Neuronal stem cell (in vitro differentiated cells): ENCODE measurements at regions not wholly inside any gene's neighbourhood (a gene's known extent, or its start where the extent isn't known, plus 50 kb on each side); places are given as distances from the start of the nearest gene placed in this dataset.

Source experiments
- DNase-seq: peaks from one replicate; pipeline ENCODE4 v3.0.0-alpha.2; 2013; ENCODE audit warnings: low spot score
- H2AFZ ChIP-seq: one replicate; pipeline ENCODE4 v1.6.1; 2013; ENCODE audit warnings: mild to moderate bottlenecking, low read length, inconsistent platforms
- H2AK5ac ChIP-seq: 2 replicates; pipeline ENCODE4 v1.6.1; 2013; ENCODE audit warnings: low read depth, mild to moderate bottlenecking, inconsistent platforms, low read length, moderate library complexity, mixed read lengths
- H2BK120ac ChIP-seq: 2 replicates; pipeline ENCODE4 v1.6.1; 2013; ENCODE audit warnings: low read depth, mild to moderate bottlenecking, inconsistent platforms, low read length, moderate library complexity, mixed read lengths
- H2BK12ac ChIP-seq: one replicate; pipeline ENCODE4 v1.6.1; 2013; ENCODE audit warnings: low read length, inconsistent platforms
- H2BK15ac ChIP-seq: 2 replicates; pipeline ENCODE4 v1.6.1; 2013; ENCODE audit warnings: mild to moderate bottlenecking, low read length, inconsistent platforms, mixed read lengths
- H2BK5ac ChIP-seq: one replicate; pipeline ENCODE4 v1.6.1; 2013; ENCODE audit warnings: inconsistent platforms, mild to moderate bottlenecking, low read length, moderate library complexity
- H3K14ac ChIP-seq: one replicate; pipeline ENCODE4 v1.6.1; 2013; ENCODE audit warnings: low read length, inconsistent platforms
- H3K18ac ChIP-seq: 2 replicates; pipeline ENCODE4 v1.6.1; 2013; ENCODE audit warnings: low read length, inconsistent platforms
- H3K23ac ChIP-seq: 2 replicates; pipeline ENCODE4 v1.6.1; 2013; ENCODE audit warnings: low read depth, mild to moderate bottlenecking, mixed read lengths, low read length, inconsistent platforms; ENCODE audit not compliant: poor library complexity
- H3K27ac ChIP-seq: replicated peaks from 3 replicates; pipeline ENCODE4 v1.5.1; 2013; ENCODE audit warnings: low read length, inconsistent platforms
- H3K27me3 ChIP-seq, 3 experiments: 2 replicates each; pipeline ENCODE4 v1.6.1; 2013; ENCODE audit warnings: low read length in 3 of 3, mild to moderate bottlenecking in 2 of 3, inconsistent platforms in 1 of 3, low read depth in 1 of 3, mixed read lengths in 1 of 3, moderate library complexity in 1 of 3; ENCODE audit not compliant: control insufficient read depth in 3 of 3, insufficient read depth in 3 of 3
- H3K36me3 ChIP-seq, 2 donors: replicated peaks in 1 of 2; 2 replicates each; pipeline ENCODE4 v1.6.1; 2013; ENCODE audit warnings: low read length in 2 of 2; ENCODE audit not compliant: control insufficient read depth in 2 of 2, insufficient read depth in 2 of 2
- H3K4ac ChIP-seq: 2 replicates; pipeline ENCODE4 v1.6.1; 2013; ENCODE audit warnings: inconsistent platforms, mild to moderate bottlenecking, low read length, moderate library complexity
- H3K4me1 ChIP-seq, 2 donors: 1 replicate in 1 of 2; 2 replicates in 1 of 2; pipeline ENCODE4 v1.6.1; 2013; ENCODE audit warnings: low read length in 2 of 2, low read depth in 1 of 2; ENCODE audit not compliant: control insufficient read depth in 2 of 2, insufficient read depth in 1 of 2
- H3K4me2 ChIP-seq: one replicate; pipeline ENCODE4 v1.6.1; 2013; ENCODE audit warnings: mild to moderate bottlenecking, low read length, inconsistent platforms; ENCODE audit not compliant: insufficient read depth, poor library complexity, severe bottlenecking
- H3K4me3 ChIP-seq, 2 donors: 2 replicates each; pipeline ENCODE4 v1.5.1; 2013; ENCODE audit warnings: low read length in 2 of 2, mild to moderate bottlenecking in 2 of 2, inconsistent platforms in 1 of 2, moderate library complexity in 1 of 2
- H3K79me1 ChIP-seq: one replicate; pipeline ENCODE4 v1.6.1; 2013; ENCODE audit warnings: low read depth, mild to moderate bottlenecking, inconsistent platforms, low read length, moderate library complexity
- H3K9ac ChIP-seq: one replicate; pipeline ENCODE4 v1.6.1; 2013; ENCODE audit warnings: mild to moderate bottlenecking, low read depth, low read length, inconsistent platforms; ENCODE audit not compliant: poor library complexity
- H3K9me3 ChIP-seq, 2 donors: replicated peaks in 1 of 2; 2 replicates each; pipeline versions ENCODE3 to v1.6.1; 2013; ENCODE audit warnings: low read length in 2 of 2, mild to moderate bottlenecking in 2 of 2, inconsistent platforms in 1 of 2, low read depth in 1 of 2, mixed read lengths in 1 of 2, moderate library complexity in 1 of 2; ENCODE audit not compliant: control insufficient read depth in 2 of 2, insufficient read depth in 1 of 2
- H4K8ac ChIP-seq: one replicate; pipeline ENCODE4 v1.6.1; 2013; ENCODE audit warnings: low read depth, mild to moderate bottlenecking, inconsistent platforms, low read length, moderate library complexity
- H4K91ac ChIP-seq: one replicate; pipeline ENCODE4 v1.6.1; 2013; ENCODE audit warnings: low read length, low read depth, mild to moderate bottlenecking, inconsistent platforms; ENCODE audit not compliant: poor library complexity
- WGBS, 2 donors: extraction: QIAGEN DNeasy Blood & Tissue Kit; methylation state at CpG; one replicate each; pipeline ENCODE4 v1.1.7; 2013; ENCODE audit warnings: missing lambda C conversion rate in 2 of 2, mixed read lengths in 1 of 2; ENCODE audit not compliant: insufficient read length in 2 of 2, insufficient replicate concordance in 1 of 2; ENCODE audit errors: extremely low coverage in 2 of 2; 5-methylcytosine and 5-hydroxymethylcytosine counted together

GRCh38 chr11:119835753-119836152, 106.8 kb upstream of the NECTIN1 start:
- H4K91ac ChIP-seq = no peak overlapping the region
- no peak overlapping the region for H2BK5ac ChIP-seq
- H3K4me3 ChIP-seq = no peak overlapping the region
- H4K8ac ChIP-seq = no peak overlapping the region
- no peak overlapping the region for H2BK15ac ChIP-seq
- H3K4me2 ChIP-seq = no peak overlapping the region
- no peak overlapping the region for H3K27ac ChIP-seq
- no peaks in the 10 kb centered on the region for H3K9me3 ChIP-seq
- H3K14ac ChIP-seq = no peak overlapping the region
- no CpG with 5 or more reads among the region's 8 CpGs for WGBS, 2 donors
- H3K4me1 ChIP-seq = peaks cover 0 to 4% of the 10 kb centered on the region in 2 donors
- DNase-seq = no peak
- H2AK5ac ChIP-seq = no peak overlapping the region
- H3K27me3 ChIP-seq = no peaks in the 10 kb centered on the region
- no peak overlapping the region for H3K9ac ChIP-seq
- H2BK120ac ChIP-seq = no peak overlapping the region
- H3K18ac ChIP-seq = no peak overlapping the region
- no peak overlapping the region for H3K4ac ChIP-seq
- no peak overlapping the region for H2AFZ ChIP-seq
- no peak overlapping the region for H2BK12ac ChIP-seq
- H3K79me1 ChIP-seq = no peaks in the 10 kb centered on the region
- no peaks in the 10 kb centered on the region for H3K36me3 ChIP-seq
- no peak overlapping the region for H3K23ac ChIP-seq

- Histone ChIP-seq H2BK5ac (no peak overlapping the region), H3K36me3 (no peaks in the 10 kb centered on the region), H3K4me1 (peaks cover 0 to 12% of the 10 kb centered on the region in 2 donors), H4K91ac (no peak overlapping the region), H3K4me3 (no peak overlapping the region), H3K23ac (no peak overlapping the region), H3K14ac (no peak overlapping the region), H3K79me1 (no peaks in the 10 kb centered on the region), H2BK12ac (no peak overlapping the region), H2BK15ac (no peak overlapping the region), H3K9me3 (peaks cover 0 to 2% of the 10 kb centered on the region in 2 donors), H3K27ac (no peak overlapping the region), H2AFZ (peak overlapping the region; percentile 66), H4K8ac (no peak overlapping the region), H3K9ac (no peak overlapping the region), H3K27me3 (no peaks in the 10 kb centered on the region), H2AK5ac (no peak overlapping the region), H2BK120ac (no peak overlapping the region), H3K18ac (peak overlapping the region; percentile 44), H3K4me2 (no peak overlapping the region), H3K4ac (no peak overlapping the region)
- no CpG with 5 or more reads among the region's 11 CpGs for WGBS, 2 donors
- DNase-seq = no peak
Observed at GRCh38 chr11:119832202-119832935, 103.4 kb upstream of the NECTIN1 start.

- H2AFZ ChIP-seq = no peak overlapping the region
Observed at GRCh38 chr11:119831011-119831410, 102.0 kb upstream of the NECTIN1 start.

GRCh38 chr11:119830400-119830799, 101.4 kb upstream of the NECTIN1 start:
- H3K4me2 ChIP-seq = no peak overlapping the region
- no peaks in the 10 kb centered on the region for H3K27me3 ChIP-seq
- no peak overlapping the region for H2BK12ac ChIP-seq
- H2BK120ac ChIP-seq = no peak overlapping the region
- no peak overlapping the region for H4K8ac ChIP-seq
- no peak overlapping the region for H2AK5ac ChIP-seq
- H3K14ac ChIP-seq = no peak overlapping the region
- no peak overlapping the region for H2BK5ac ChIP-seq
- no peak overlapping the region for H3K18ac ChIP-seq
- H3K9me3 ChIP-seq = peaks cover 0 to 2% of the 10 kb centered on the region in 2 donors
- no peaks in the 10 kb centered on the region for H3K79me1 ChIP-seq
- no peak overlapping the region for H3K4me3 ChIP-seq
- no peak overlapping the region for H4K91ac ChIP-seq
- no peaks in the 10 kb centered on the region for H3K36me3 ChIP-seq
- no peak overlapping the region for H3K23ac ChIP-seq
- H3K27ac ChIP-seq = no peak overlapping the region
- H3K4ac ChIP-seq = no peak overlapping the region
- no CpG with 5 or more reads among the region's 6 CpGs for WGBS, 2 donors
- H2AFZ ChIP-seq = no peak overlapping the region
- no peak overlapping the region for H2BK15ac ChIP-seq
- peaks cover 0 to 15% of the 10 kb centered on the region in 2 donors for H3K4me1 ChIP-seq
- no peak overlapping the region for H3K9ac ChIP-seq
- no peak for DNase-seq

More at GRCh38 chr11:119831011-119831410, 102.0 kb upstream of the NECTIN1 start:
- Histone ChIP-seq H3K4me3 (no peak overlapping the region), H3K4ac (no peak overlapping the region), H4K91ac (no peak overlapping the region), H4K8ac (no peak overlapping the region), H3K23ac (no peak overlapping the region), H3K14ac (no peak overlapping the region), H2BK5ac (no peak overlapping the region), H2BK120ac (no peak overlapping the region), H3K4me1 (peaks cover 0 to 15% of the 10 kb centered on the region in 2 donors), H2BK12ac (no peak overlapping the region), H2BK15ac (no peak overlapping the region), H3K79me1 (no peaks in the 10 kb centered on the region), H3K9me3 (peaks cover 0 to 2% of the 10 kb centered on the region in 2 donors), H3K36me3 (no peaks in the 10 kb centered on the region), H3K27ac (no peak overlapping the region), H2AK5ac (no peak overlapping the region), H3K9ac (no peak overlapping the region), H3K4me2 (no peak overlapping the region), H3K27me3 (no peaks in the 10 kb centered on the region), H3K18ac (no peak overlapping the region)
- no peak for DNase-seq
- WGBS, 2 donors = no CpG with 5 or more reads among the region's 7 CpGs
